GM12878 (cell line): ENCODE measurements at regions not wholly inside any gene's neighbourhood (a gene's known extent, or its start where the extent isn't known, plus 50 kb on each side); places are given as distances from the start of the nearest gene placed in this dataset.

Experiments
- ATAC-seq: fragments of 200-7000 bp; cut with Tn5 transposase; 3 replicates; pipeline ENCODE4 v1.9.1; 2020; ENCODE audit warnings: mild to moderate bottlenecking, moderate library complexity
- BruUV-seq: library from RNA; stranded (reverse); fragments of 400-500 nt; replicated peaks from 2 replicates; lab custom pipeline; 2021; lab: Mats Ljungman, UMichigan
- CTCF ChIA-PET: fragments of 300-600 bp; sonication (Branson Sonifier 250); formaldehyde crosslinking; extraction: SDS; loops from one replicate; lab custom pipeline; 2021; ENCODE audit warnings: inconsistent platforms; lab: Yijun Ruan, JAX
- POLR2A ChIA-PET: fragments of 350-600 bp; formaldehyde crosslinking; extraction: SDS; loops from one replicate; lab custom pipeline; 2021; ENCODE audit warnings: inconsistent platforms; lab: Charles Lee
- RAD21 ChIA-PET: fragments of 300-600 bp; sonication (Branson Sonifier 250); formaldehyde crosslinking; loops from one replicate; lab custom pipeline; 2023; ENCODE audit warnings: antibody characterized with exemption; ENCODE audit not compliant: unreplicated experiment; lab: Charles Lee
- SMC1A ChIA-PET: fragments of 300-600 bp; sonication (Branson Sonifier 250); formaldehyde crosslinking; loops from one replicate; lab custom pipeline; 2023; ENCODE audit not compliant: unreplicated experiment, uncharacterized antibody; lab: Charles Lee
- DNase-seq: peaks from one replicate; pipeline ENCODE4 v3.0.0-alpha.2; 2011; ENCODE audit warnings: low read depth, low spot score
- FAIRE-seq: peaks from 3 replicates; lab custom pipeline; 2011; peaks lifted over from hg19 to GRCh38; lab: Jason Lieb, UNC
- H2AFZ ChIP-seq: 2 replicates; pipeline ENCODE4 v1.6.0; 2011; ENCODE audit warnings: low read depth, low read length, control low read depth; ENCODE audit not compliant: control insufficient read depth
- H3K27ac ChIP-seq: 2 replicates; pipeline ENCODE4 v1.5.1; 2011; ENCODE audit warnings: control low read depth; ENCODE audit not compliant: control insufficient read depth, insufficient read depth
- H3K27me3 ChIP-seq, 2 experiments: replicated peaks in 1 of 2; 2 replicates each; pipeline versions ENCODE4 v1.6.0 to v1.6.1; 2011; ENCODE audit warnings: low read length in 1 of 2; ENCODE audit not compliant: control insufficient read depth in 2 of 2, insufficient read depth in 2 of 2
- H3K36me3 ChIP-seq, 2 experiments: 2 replicates each; pipeline ENCODE4 v1.5.1; 2011; ENCODE audit warnings: low read length in 1 of 2; ENCODE audit not compliant: control insufficient read depth in 2 of 2, insufficient read depth in 2 of 2
- H3K4me1 ChIP-seq: 2 replicates; pipeline ENCODE4 v1.6.1; 2011; ENCODE audit warnings: mild to moderate bottlenecking, low read length, moderate library complexity, mixed read lengths; ENCODE audit not compliant: control insufficient read depth, insufficient read depth
- H3K4me2 ChIP-seq: 2 replicates; pipeline ENCODE4 v1.6.0; 2011; ENCODE audit warnings: control low read depth; ENCODE audit not compliant: control insufficient read depth, insufficient read depth
- H3K4me3 ChIP-seq: fragments of 200-600 bp; sonication (generic); 2 replicates; pipeline ENCODE4 v1.5.1; 2016
- H3K79me2 ChIP-seq: 2 replicates; pipeline ENCODE4 v1.6.0; 2011; ENCODE audit warnings: low read length; ENCODE audit not compliant: control insufficient read depth, insufficient read depth
- H3K9ac ChIP-seq: 2 replicates; pipeline ENCODE4 v1.8.0; 2011; ENCODE audit warnings: low read length, control low read depth, mixed read lengths; ENCODE audit not compliant: control insufficient read depth, insufficient read depth
- H3K9me3 ChIP-seq: replicated peaks from 3 replicates; pipeline ENCODE4 v1.5.1; 2011; ENCODE audit warnings: mild to moderate bottlenecking, low read length; ENCODE audit not compliant: control insufficient read depth, insufficient read depth
- H4K20me1 ChIP-seq: 2 replicates; pipeline ENCODE4 v1.6.0; 2011; ENCODE audit not compliant: control insufficient read depth, insufficient read depth
- ASH2L ChIP-seq: fragments of 300-600, 200-600 bp; sonication (generic); IDR thresholded peaks from 2 replicates; pipeline ENCODE4 v1.6.1; 2017; ENCODE audit warnings: low read depth, mild to moderate bottlenecking, borderline replicate concordance
- BCL11A ChIP-seq: IDR thresholded peaks from 2 replicates; pipeline ENCODE4 v1.6.1; 2011; ENCODE audit warnings: low read depth, low read length
- BHLHE40 ChIP-seq, 2 experiments: fragments of 450-650 bp in 1 of 2; IDR thresholded peaks; 2 replicates each; pipeline ENCODE4 v1.6.1; 2011 to 2017; ENCODE audit warnings: low read depth in 2 of 2, borderline replicate concordance in 1 of 2, improper control_type of control experiment in 1 of 2, low read length in 1 of 2, mild to moderate bottlenecking in 1 of 2
- EED ChIP-seq: sonication (generic); IDR thresholded peaks from 2 replicates; pipeline ENCODE4 v1.6.1; 2016; ENCODE audit warnings: antibody characterized with exemption, low read depth
- EP300 ChIP-seq, 2 experiments: fragments of 150-350 bp in 1 of 2; IDR thresholded peaks; 2 replicates each; pipeline ENCODE4 v1.6.1; 2011 to 2012; ENCODE audit warnings: low read depth in 2 of 2, low read length in 2 of 2, borderline replicate concordance in 1 of 2, improper control_type of control experiment in 1 of 2, inconsistent platforms in 1 of 2; ENCODE audit not compliant: control insufficient read depth in 1 of 2
- ETV6 ChIP-seq, 2 experiments: fragments of 450-650 bp in 1 of 2; IDR thresholded peaks in 1 of 2; conservative IDR thresholded peaks in 1 of 2; 2 replicates each; pipeline ENCODE4 v1.6.1; 2014; ENCODE audit warnings: antibody characterized with exemption in 1 of 2, borderline replicate concordance in 1 of 2, low read depth in 1 of 2, mild to moderate bottlenecking in 1 of 2, moderate library complexity in 1 of 2
- IKZF2 ChIP-seq, 2 experiments: fragments of 450-650 bp; IDR thresholded peaks; 2 replicates each; pipeline ENCODE4 v1.6.1; 2017; ENCODE audit warnings: mild to moderate bottlenecking in 2 of 2, moderate library complexity in 2 of 2
- JUNB ChIP-seq: IDR thresholded peaks from 2 replicates; pipeline ENCODE4 v1.6.1; 2016; ENCODE audit warnings: antibody characterized with exemption, mild to moderate bottlenecking
- KAT2A ChIP-seq: conservative IDR thresholded peaks from 2 replicates; pipeline ENCODE4 v1.6.1; 2011; ENCODE audit warnings: low read depth, low read length; ENCODE audit not compliant: control insufficient read depth
- MTA2 ChIP-seq: fragments of 450-650 bp; IDR thresholded peaks from 2 replicates; pipeline ENCODE4 v1.6.1; 2016; ENCODE audit warnings: low read depth, mild to moderate bottlenecking, moderate library complexity
- NR2C2 ChIP-seq: IDR thresholded peaks from 2 replicates; pipeline ENCODE4 v1.6.1; 2011; ENCODE audit warnings: borderline replicate concordance, low read depth; ENCODE audit not compliant: control insufficient read depth, insufficient read length
- PAX5 ChIP-seq: IDR thresholded peaks from 2 replicates; pipeline ENCODE4 v1.6.1; 2011; ENCODE audit warnings: low read depth, low read length, borderline replicate concordance
- PAX8 ChIP-seq: fragments of 450-650 bp; IDR thresholded peaks from 2 replicates; pipeline ENCODE4 v1.6.1; 2017; ENCODE audit warnings: mild to moderate bottlenecking, moderate library complexity
- RAD51 ChIP-seq: fragments of 450-650 bp; IDR thresholded peaks from 2 replicates; pipeline ENCODE4 v1.6.1; 2016; ENCODE audit warnings: moderate library complexity, mild to moderate bottlenecking, inconsistent platforms
- RUNX3 ChIP-seq: IDR thresholded peaks from 2 replicates; pipeline ENCODE4 v1.6.1; 2012; ENCODE audit warnings: low read length, inconsistent platforms
- SPI1 ChIP-seq: IDR thresholded peaks from 2 replicates; pipeline ENCODE4 v1.6.1; 2011; ENCODE audit warnings: low read depth, mild to moderate bottlenecking, low read length, moderate library complexity, borderline replicate concordance; ENCODE audit not compliant: insufficient read depth
- WGBS: methylation state at CpG from one replicate; pipeline ENCODE4 v1.1.6; 2016; ENCODE audit warnings: low lambda C conversion rate; ENCODE audit not compliant: insufficient replicate concordance, insufficient coverage; ENCODE audit errors: missing lambda C conversion rate; 5-methylcytosine and 5-hydroxymethylcytosine counted together
- in situ Hi-C: fragments of 300-500 bp; cut with MboI; formaldehyde crosslinking; loops from 9 replicates; pipeline ENCODE4 v1.14.3; 2018; ENCODE audit warnings: mixed read lengths
- intact Hi-C: fragments of 100-400 bp; cut with micrococcal nuclease; formaldehyde crosslinking; loops from one replicate; pipeline ENCODE4 v1.14.2; 2022; ENCODE audit not compliant: unreplicated experiment

DNA sequence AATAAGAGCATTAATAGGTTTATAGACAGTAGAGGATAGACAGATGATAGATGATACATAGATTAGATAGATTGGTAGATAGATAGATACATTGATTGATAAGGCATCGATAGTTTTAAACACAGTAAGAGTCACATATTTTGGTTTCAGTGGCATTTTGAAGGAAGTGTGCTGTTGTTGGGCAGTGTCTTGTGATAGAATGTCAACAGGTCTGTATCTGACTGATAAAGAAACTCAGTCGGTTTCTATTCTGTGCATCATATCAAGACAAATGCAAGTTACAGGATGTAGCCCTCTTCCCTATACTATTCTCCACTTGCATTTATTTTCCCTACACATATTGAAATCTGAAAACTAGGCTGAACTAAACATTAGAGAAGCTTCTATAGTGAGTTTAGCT is 1229.0 kb upstream of the ZEB2 start (continued):
- 0 out of 2 replicates have a peak, but pooled peaks have one; percentile 51 for TF ChIP-seq EED
- TF ChIP-seq MTA2 = no peak
- no peak for TF ChIP-seq PAX8
- TF ChIP-seq RAD51 = no peak
- peak in 1 of 2 experiments; percentile 60; a peak in 2 of 4 replicates for TF ChIP-seq EP300 (IDR thresholded peaks at IDR 0.05; ENCODE audit: borderline replicate concordance in 1 of 2, control insufficient read depth in 1 of 2, low read depth in 2 of 2, low read length in 2 of 2)
- TF ChIP-seq ETV6 (conservative IDR thresholded peaks at IDR 0.05 in 1 of 2, IDR thresholded peaks at IDR 0.05 in 1 of 2; ENCODE audit: borderline replicate concordance in 1 of 2, low read depth in 1 of 2) = peak in 1 of 2 experiments; percentile 51; a peak in 1 of 4 replicates
- TF ChIP-seq ASH2L = no peak
- TF ChIP-seq IKZF2 (IDR thresholded peaks at IDR 0.05) = peak; percentile 36 to 51; a peak in 1 of 4 replicates
- no peak for TF ChIP-seq NR2C2
- TF ChIP-seq KAT2A = no peak
- TF ChIP-seq SPI1 = peak; percentile 49; the same call in 1 of the 2 replicates
- TF ChIP-seq BCL11A = 0 out of 2 replicates have a peak, but pooled peaks have one; percentile 36
- TF ChIP-seq BHLHE40 (IDR thresholded peaks at IDR 0.05; ENCODE audit: borderline replicate concordance in 1 of 2, low read depth in 2 of 2, low read length in 1 of 2) = peak in 1 of 2 experiments; percentile 58; a peak in 1 of 4 replicates
- TF ChIP-seq RUNX3 = peak; percentile 86
- TF ChIP-seq PAX5 = peak; percentile 71; the same call in 1 of the 2 replicates

DNA sequence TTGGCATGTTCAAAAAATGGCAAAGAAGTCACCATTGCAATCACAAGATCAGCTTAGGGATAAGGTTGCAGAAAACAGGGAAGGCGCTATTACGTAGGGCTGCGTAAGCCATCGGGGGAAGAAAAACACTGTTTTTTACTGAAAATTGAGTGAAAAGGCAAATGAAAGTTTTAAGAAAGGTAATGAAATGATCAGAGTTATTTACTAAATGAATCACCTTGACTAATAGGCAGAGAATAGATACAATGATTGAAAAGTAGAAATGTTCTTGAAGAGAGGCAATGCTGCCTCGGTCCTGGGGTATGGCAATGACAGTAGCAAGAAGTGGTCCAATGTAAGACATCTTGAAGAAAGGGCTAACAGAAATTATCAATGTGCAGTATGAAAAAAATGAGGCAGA is 1227.8 kb upstream of the ZEB2 start:
- in situ Hi-C loops = no loop called here
- SMC1A ChIA-PET = no interaction called here
- FAIRE-seq = no peak
- H3K27ac ChIP-seq = no peak overlapping the region
- H3K4me3 ChIP-seq = no peak overlapping the region
- no peaks in the 10 kb centered on the region for H3K79me2 ChIP-seq
- no peak overlapping the region for H2AFZ ChIP-seq
- H3K27me3 ChIP-seq = no peaks in the 10 kb centered on the region
- intact Hi-C loops = no loop called here
- RAD21 ChIA-PET = no interaction called here
- 71% methylated on average over 5 of the region's 5 CpGs for WGBS
- H3K4me1 ChIP-seq = peaks cover 18% of the 10 kb centered on the region
- no peak for TF ChIP-seq PAX5
- peak; percentile 72 for TF ChIP-seq JUNB
- H4K20me1 ChIP-seq = no peaks in the 10 kb centered on the region
- no peak overlapping the region for H3K9ac ChIP-seq
- no peak overlapping the region for H3K4me2 ChIP-seq
- CTCF ChIA-PET = no interaction called here
- POLR2A ChIA-PET = no interaction called here
- BruUV-seq = no TSS peak
- no peak for DNase-seq
- no peaks in the 10 kb centered on the region for H3K36me3 ChIP-seq
- H3K9me3 ChIP-seq = no peaks in the 10 kb centered on the region
- no peak for ATAC-seq
